ENCODE measurements at regions not wholly inside any gene's neighbourhood (a gene's known extent, or its start where the extent isn't known, plus 50 kb on each side); places are given as distances from the start of the nearest gene placed in this dataset.

GRCh38 chr4:111027526-111027925, 404.6 kb upstream of the PITX2 start:
- no peak for DNase-seq (ENCODE audit: low spot score)
- H3K36me3 Mint-ChIP-seq (ENCODE audit: low read depth, unreplicated experiment), result no peaks in the 10 kb centered on the region
- no peak overlapping the region for H3K27ac Mint-ChIP-seq (ENCODE audit: unreplicated experiment)
- H3K4me3 Mint-ChIP-seq (ENCODE audit: unreplicated experiment), result no peak overlapping the region
- H3K9me3 Mint-ChIP-seq (ENCODE audit: unreplicated experiment), result no peaks in the 10 kb centered on the region
- peaks cover 2% of the 10 kb centered on the region for H3K4me1 Mint-ChIP-seq (ENCODE audit: unreplicated experiment)
- no peaks in the 10 kb centered on the region for H3K27me3 Mint-ChIP-seq (ENCODE audit: unreplicated experiment)
- TF ChIP-seq, protein P1, sequence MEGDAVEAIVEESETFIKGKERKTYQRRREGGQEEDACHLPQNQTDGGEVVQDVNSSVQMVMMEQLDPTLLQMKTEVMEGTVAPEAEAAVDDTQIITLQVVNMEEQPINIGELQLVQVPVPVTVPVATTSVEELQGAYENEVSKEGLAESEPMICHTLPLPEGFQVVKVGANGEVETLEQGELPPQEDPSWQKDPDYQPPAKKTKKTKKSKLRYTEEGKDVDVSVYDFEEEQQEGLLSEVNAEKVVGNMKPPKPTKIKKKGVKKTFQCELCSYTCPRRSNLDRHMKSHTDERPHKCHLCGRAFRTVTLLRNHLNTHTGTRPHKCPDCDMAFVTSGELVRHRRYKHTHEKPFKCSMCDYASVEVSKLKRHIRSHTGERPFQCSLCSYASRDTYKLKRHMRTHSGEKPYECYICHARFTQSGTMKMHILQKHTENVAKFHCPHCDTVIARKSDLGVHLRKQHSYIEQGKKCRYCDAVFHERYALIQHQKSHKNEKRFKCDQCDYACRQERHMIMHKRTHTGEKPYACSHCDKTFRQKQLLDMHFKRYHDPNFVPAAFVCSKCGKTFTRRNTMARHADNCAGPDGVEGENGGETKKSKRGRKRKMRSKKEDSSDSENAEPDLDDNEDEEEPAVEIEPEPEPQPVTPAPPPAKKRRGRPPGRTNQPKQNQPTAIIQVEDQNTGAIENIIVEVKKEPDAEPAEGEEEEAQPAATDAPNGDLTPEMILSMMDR (IDR thresholded peaks at IDR 0.05; ENCODE audit: unreplicated experiment), result no peak

DNA sequence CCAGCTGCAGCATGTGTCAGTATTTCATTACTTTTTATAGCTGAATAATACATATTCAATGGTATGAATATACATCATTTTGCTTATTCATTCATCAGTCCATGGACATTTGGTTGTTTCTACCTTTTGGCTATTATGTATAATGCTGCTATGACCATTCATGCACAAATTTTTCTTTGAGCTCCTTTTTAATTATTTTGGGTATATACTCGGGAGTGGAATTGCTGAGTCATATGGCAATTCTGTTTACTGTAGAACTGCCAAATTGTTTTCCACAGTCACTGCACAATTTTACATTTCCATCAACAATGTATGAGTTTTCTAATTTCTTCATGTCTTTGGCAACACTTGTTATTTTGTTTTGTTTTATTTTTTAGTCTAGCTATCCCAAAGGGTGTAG, 405.9 kb upstream of the PITX2 start:
- no peak for DNase-seq (ENCODE audit: low spot score)
- H3K9me3 Mint-ChIP-seq (ENCODE audit: unreplicated experiment), result no peaks in the 10 kb centered on the region
- peaks cover 2% of the 10 kb centered on the region for H3K4me1 Mint-ChIP-seq (ENCODE audit: unreplicated experiment)
- no peak overlapping the region for H3K27ac Mint-ChIP-seq (ENCODE audit: unreplicated experiment)
- H3K4me3 Mint-ChIP-seq (ENCODE audit: unreplicated experiment), result no peak overlapping the region
- TF ChIP-seq, protein P1 (IDR thresholded peaks at IDR 0.05; ENCODE audit: unreplicated experiment), result no peak
- H3K27me3 Mint-ChIP-seq (ENCODE audit: unreplicated experiment), result no peaks in the 10 kb centered on the region
- no peaks in the 10 kb centered on the region for H3K36me3 Mint-ChIP-seq (ENCODE audit: low read depth, unreplicated experiment)

GRCh38 chr4:111031001-111031579, 408.2 kb upstream of the PITX2 start:
- Mint-ChIP-seq H3K4me3 (ENCODE audit: unreplicated experiment) (no peak overlapping the region), H3K36me3 (ENCODE audit: low read depth, unreplicated experiment) (no peaks in the 10 kb centered on the region), H3K27me3 (ENCODE audit: unreplicated experiment) (no peaks in the 10 kb centered on the region), H3K9me3 (ENCODE audit: unreplicated experiment) (no peaks in the 10 kb centered on the region), H3K27ac (ENCODE audit: unreplicated experiment) (no peak overlapping the region), H3K4me1 (ENCODE audit: unreplicated experiment) (peaks cover 2% of the 10 kb centered on the region)
- TF ChIP-seq, protein P1 (IDR thresholded peaks at IDR 0.05; ENCODE audit: unreplicated experiment), result no peak
- DNase-seq (ENCODE audit: low spot score), result no peak

GRCh38 chr4:111031596-111031995, 408.7 kb upstream of the PITX2 start:
- Mint-ChIP-seq H3K9me3 (ENCODE audit: unreplicated experiment) (no peaks in the 10 kb centered on the region), H3K4me3 (ENCODE audit: unreplicated experiment) (no peak overlapping the region), H3K36me3 (ENCODE audit: low read depth, unreplicated experiment) (no peaks in the 10 kb centered on the region), H3K27ac (ENCODE audit: unreplicated experiment) (no peak overlapping the region), H3K4me1 (ENCODE audit: unreplicated experiment) (peaks cover 2% of the 10 kb centered on the region), H3K27me3 (ENCODE audit: unreplicated experiment) (no peaks in the 10 kb centered on the region)
- TF ChIP-seq, protein P1 (IDR thresholded peaks at IDR 0.05; ENCODE audit: unreplicated experiment), result no peak
- no peak for DNase-seq (ENCODE audit: low spot score)

DNA sequence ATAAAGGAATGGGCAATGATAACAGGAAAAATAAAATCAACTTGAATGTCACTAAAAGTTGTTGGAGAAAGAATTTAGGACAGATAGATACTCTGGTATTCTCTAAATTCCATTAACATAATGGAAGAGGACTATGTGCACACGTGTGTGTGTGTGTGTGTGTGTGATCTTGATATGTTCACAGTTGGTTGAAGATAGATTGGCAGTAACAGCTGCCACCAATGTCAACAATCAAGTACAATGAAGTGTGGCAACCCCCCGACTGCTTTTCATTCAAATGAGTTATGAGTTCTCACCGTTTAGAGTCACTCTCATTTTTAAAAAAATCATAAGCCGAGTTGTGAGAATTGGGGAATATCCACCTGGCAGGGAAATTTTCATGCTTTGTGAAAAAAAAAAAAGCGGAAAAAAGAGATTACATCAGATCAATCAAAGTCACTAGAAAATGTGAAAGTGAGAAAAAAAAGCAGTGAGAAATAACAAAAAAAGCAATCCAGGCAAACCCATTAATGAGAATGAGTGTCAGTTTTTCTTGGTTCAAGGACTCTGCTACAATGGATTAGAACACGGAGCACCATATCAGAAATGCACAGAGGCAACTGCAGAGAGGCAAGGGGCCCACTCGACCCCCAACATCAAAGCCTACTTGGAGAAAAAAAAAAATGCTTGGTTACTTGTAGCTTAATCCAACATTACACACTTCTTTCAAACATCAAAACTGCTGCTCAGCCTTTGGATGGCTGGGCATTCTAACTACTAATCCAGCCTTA, 414.9 kb upstream of the PITX2 start:
- Mint-ChIP-seq H3K27me3 (ENCODE audit: unreplicated experiment) (no peaks in the 10 kb centered on the region), H3K4me1 (ENCODE audit: unreplicated experiment) (peaks cover 3% of the 10 kb centered on the region), H3K9me3 (ENCODE audit: unreplicated experiment) (no peaks in the 10 kb centered on the region), H3K27ac (ENCODE audit: unreplicated experiment) (no peak overlapping the region), H3K36me3 (ENCODE audit: low read depth, unreplicated experiment) (no peaks in the 10 kb centered on the region), H3K4me3 (ENCODE audit: unreplicated experiment) (no peak overlapping the region)
- DNase-seq (ENCODE audit: low spot score), result no peak
- TF ChIP-seq, protein P1 (IDR thresholded peaks at IDR 0.05; ENCODE audit: unreplicated experiment), result no peak
